H1 (cell line): ENCODE measurements at regions not wholly inside any gene's neighbourhood (a gene's known extent, or its start where the extent isn't known, plus 50 kb on each side); places are given as distances from the start of the nearest gene placed in this dataset.

ENCODE experiments used
- ASH2L ChIP-seq: fragments of 200-600, 300-600 bp; sonication (generic); IDR thresholded peaks from one replicate; pipeline ENCODE4 v1.7.1; 2017; ENCODE audit warnings: low read length
- GABPA ChIP-seq: IDR thresholded peaks from 2 replicates; pipeline ENCODE4 v1.6.1; 2011; ENCODE audit warnings: mild to moderate bottlenecking, low read length, moderate library complexity, borderline replicate concordance; ENCODE audit not compliant: insufficient read depth
- KDM5A ChIP-seq: fragments of 200-600 bp; IDR thresholded peaks from 2 replicates; pipeline ENCODE4 v1.7.1; 2012; ENCODE audit warnings: mild to moderate bottlenecking, low read length, inconsistent platforms, mixed read lengths
- MAFK ChIP-seq: IDR thresholded peaks from 2 replicates; pipeline ENCODE4 v1.6.1; 2012; ENCODE audit warnings: low read depth, mild to moderate bottlenecking, improper control_type of control experiment, low read length
- PHF8 ChIP-seq: fragments of 200-600 bp; sonication (generic); conservative IDR thresholded peaks from 2 replicates; pipeline ENCODE4 v1.7.1; 2012; ENCODE audit warnings: low read depth, mild to moderate bottlenecking, inconsistent platforms, low read length, moderate library complexity
- SAP30 ChIP-seq: fragments of 300-600 bp; sonication (generic); IDR thresholded peaks from 2 replicates; pipeline ENCODE4 v1.7.1; 2012; ENCODE audit warnings: low read length, moderate library complexity, mild to moderate bottlenecking, inconsistent platforms; ENCODE audit not compliant: insufficient read depth, insufficient replicate concordance
- TAF1 ChIP-seq: IDR thresholded peaks from 2 replicates; pipeline ENCODE4 v1.6.1; 2011; ENCODE audit warnings: mild to moderate bottlenecking, low read depth, low read length
- TF ChIP-seq, protein P1 (sequence below): IDR thresholded peaks from 2 replicates; pipeline ENCODE4 v1.6.1; 2012; ENCODE audit warnings: low read length, inconsistent platforms

DNA sequence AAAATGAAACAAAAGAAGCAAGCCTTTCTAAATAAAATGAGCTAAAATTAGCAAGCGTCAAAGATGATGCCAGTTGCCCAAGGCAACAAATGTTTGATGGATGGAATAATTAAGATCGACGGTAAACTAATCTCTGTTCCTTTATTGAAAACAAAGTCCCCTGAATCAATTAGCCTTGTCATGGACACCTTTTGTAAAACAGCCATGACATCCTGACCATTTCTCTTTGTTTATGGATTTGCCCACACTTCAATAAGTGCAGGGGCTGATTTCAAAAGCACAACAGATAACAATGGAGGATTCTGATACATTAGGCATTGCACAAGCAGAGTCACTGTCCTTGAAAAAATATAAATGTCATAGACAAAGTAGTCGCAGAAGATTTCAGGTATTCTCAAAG is 160.1 kb upstream of the HNRNPA3 start (continued):
- TF ChIP-seq, protein P1, sequence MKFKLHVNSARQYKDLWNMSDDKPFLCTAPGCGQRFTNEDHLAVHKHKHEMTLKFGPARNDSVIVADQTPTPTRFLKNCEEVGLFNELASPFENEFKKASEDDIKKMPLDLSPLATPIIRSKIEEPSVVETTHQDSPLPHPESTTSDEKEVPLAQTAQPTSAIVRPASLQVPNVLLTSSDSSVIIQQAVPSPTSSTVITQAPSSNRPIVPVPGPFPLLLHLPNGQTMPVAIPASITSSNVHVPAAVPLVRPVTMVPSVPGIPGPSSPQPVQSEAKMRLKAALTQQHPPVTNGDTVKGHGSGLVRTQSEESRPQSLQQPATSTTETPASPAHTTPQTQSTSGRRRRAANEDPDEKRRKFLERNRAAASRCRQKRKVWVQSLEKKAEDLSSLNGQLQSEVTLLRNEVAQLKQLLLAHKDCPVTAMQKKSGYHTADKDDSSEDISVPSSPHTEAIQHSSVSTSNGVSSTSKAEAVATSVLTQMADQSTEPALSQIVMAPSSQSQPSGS = no peak
- no peak for TF ChIP-seq TAF1
- TF ChIP-seq ASH2L = no peak
- TF ChIP-seq PHF8 = no peak
- no peak for TF ChIP-seq KDM5A
- TF ChIP-seq SAP30 = no peak
- TF ChIP-seq GABPA = no peak
- TF ChIP-seq MAFK = no peak
- TF ChIP-seq, all 59 proteins: peak for 0
